H9 (cell line): ENCODE measurements at regions not wholly inside any gene's neighbourhood (a gene's known extent, or its start where the extent isn't known, plus 50 kb on each side); places are given as distances from the start of the nearest gene placed in this dataset.

ENCODE experiments used
- DNase-seq: peaks from one replicate; pipeline ENCODE4 v3.0.0-alpha.2; 2017
- H2AFZ ChIP-seq: one replicate; pipeline ENCODE4 v1.6.1; 2013; ENCODE audit warnings: mild to moderate bottlenecking, low read length, control low read depth, moderate library complexity
- H2AK5ac ChIP-seq: 2 replicates; pipeline ENCODE4 v1.6.1; 2013; ENCODE audit warnings: low read length, control low read depth, mixed read lengths; ENCODE audit not compliant: insufficient read length
- H2BK120ac ChIP-seq: one replicate; pipeline ENCODE4 v1.6.1; 2013; ENCODE audit warnings: low read depth, mild to moderate bottlenecking, low read length, control low read depth, inconsistent platforms; ENCODE audit not compliant: poor library complexity, severe bottlenecking
- H2BK12ac ChIP-seq: 2 replicates; pipeline ENCODE4 v1.6.1; 2013; ENCODE audit warnings: low read length, control low read depth, mixed read lengths, low read depth; ENCODE audit not compliant: insufficient read length
- H2BK15ac ChIP-seq: 2 replicates; pipeline ENCODE4 v1.6.1; 2013; ENCODE audit warnings: low read depth, low read length, control low read depth
- H2BK20ac ChIP-seq: one replicate; pipeline ENCODE4 v1.6.1; 2013; ENCODE audit warnings: low read depth, mild to moderate bottlenecking, low read length, control low read depth, inconsistent platforms; ENCODE audit not compliant: poor library complexity, severe bottlenecking
- H2BK5ac ChIP-seq: 2 replicates; pipeline ENCODE4 v1.6.1; 2013; ENCODE audit warnings: low read length, control low read depth, mixed read lengths; ENCODE audit not compliant: insufficient read length
- H3K14ac ChIP-seq: 2 replicates; pipeline ENCODE4 v1.6.1; 2013; ENCODE audit warnings: low read length, control low read depth; ENCODE audit not compliant: insufficient read depth
- H3K18ac ChIP-seq: 2 replicates; pipeline ENCODE4 v1.6.1; 2013; ENCODE audit warnings: low read depth, mild to moderate bottlenecking, mixed read lengths, low read length, control low read depth; ENCODE audit not compliant: insufficient read length
- H3K23ac ChIP-seq: 2 replicates; pipeline ENCODE4 v1.6.1; 2013; ENCODE audit warnings: low read length, control low read depth, mixed read lengths, low read depth; ENCODE audit not compliant: insufficient read length
- H3K23me2 ChIP-seq: 2 replicates; pipeline ENCODE4 v1.6.1; 2013; ENCODE audit warnings: low read depth, mild to moderate bottlenecking, mixed read lengths, low read length, control low read depth; ENCODE audit not compliant: insufficient read length, poor library complexity, severe bottlenecking
- H3K27ac ChIP-seq: 2 replicates; pipeline ENCODE4 v1.5.1; 2013; ENCODE audit warnings: low read length, control low read depth, mixed read lengths, low read depth; ENCODE audit not compliant: insufficient read length
- H3K27me3 ChIP-seq: 2 replicates; pipeline ENCODE4 v1.6.1; 2013; ENCODE audit warnings: low read length, control low read depth, inconsistent platforms; ENCODE audit not compliant: insufficient read depth
- H3K4ac ChIP-seq: 2 replicates; pipeline ENCODE4 v1.6.1; 2013; ENCODE audit warnings: low read depth, mild to moderate bottlenecking, control low read depth, inconsistent platforms, low read length, moderate library complexity
- H3K4me1 ChIP-seq: 2 replicates; pipeline ENCODE4 v1.6.1; 2013; ENCODE audit warnings: low read length, control low read depth, inconsistent platforms; ENCODE audit not compliant: insufficient read depth
- H3K4me2 ChIP-seq: 2 replicates; pipeline ENCODE4 v1.6.1; 2013; ENCODE audit warnings: low read length, control low read depth, mixed read lengths; ENCODE audit not compliant: insufficient read length, insufficient read depth
- H3K56ac ChIP-seq: 2 replicates; pipeline ENCODE4 v1.6.1; 2013; ENCODE audit warnings: low read depth, mild to moderate bottlenecking, mixed read lengths, low read length, control low read depth; ENCODE audit not compliant: insufficient read length
- H3K79me1 ChIP-seq: 2 replicates; pipeline ENCODE4 v1.6.1; 2013; ENCODE audit warnings: low read depth, mild to moderate bottlenecking, moderate library complexity, low read length, control low read depth, inconsistent platforms; ENCODE audit not compliant: insufficient read depth, poor library complexity, severe bottlenecking
- H3K79me2 ChIP-seq: 2 replicates; pipeline ENCODE4 v1.6.1; 2013; ENCODE audit warnings: low read length, control low read depth, inconsistent platforms; ENCODE audit not compliant: insufficient read depth
- H3K9ac ChIP-seq: 2 replicates; pipeline ENCODE4 v1.6.1; 2013; ENCODE audit warnings: low read length, control low read depth, mixed read lengths; ENCODE audit not compliant: insufficient read length; ENCODE audit errors: extremely low read depth
- H3K9me3 ChIP-seq: one replicate; pipeline ENCODE4 v1.6.1; 2013; ENCODE audit warnings: low read depth, low read length, inconsistent platforms; ENCODE audit not compliant: control insufficient read depth
- H3T11ph ChIP-seq: one replicate; pipeline ENCODE4 v1.6.1; 2013; ENCODE audit warnings: mild to moderate bottlenecking, low read length, control low read depth, inconsistent platforms
- H4K20me1 ChIP-seq: one replicate; pipeline ENCODE4 v1.6.1; 2013; ENCODE audit not compliant: control insufficient read depth, insufficient read length, insufficient read depth
- H4K5ac ChIP-seq: 2 replicates; pipeline ENCODE4 v1.6.1; 2013; ENCODE audit warnings: low read depth, mild to moderate bottlenecking, mixed read lengths, low read length, control low read depth; ENCODE audit not compliant: insufficient read length
- H4K8ac ChIP-seq: replicated peaks from 2 replicates; pipeline ENCODE4 v1.6.1; 2013; ENCODE audit warnings: low read length, control low read depth, mixed read lengths, low read depth; ENCODE audit not compliant: insufficient read length
- H4K91ac ChIP-seq: 2 replicates; pipeline ENCODE4 v1.6.1; 2013; ENCODE audit warnings: low read depth, mild to moderate bottlenecking, moderate library complexity, mixed read lengths, low read length, control low read depth; ENCODE audit not compliant: insufficient read length
- H3K27ac Mint-ChIP-seq, 3 experiments: 2 replicates in 2 of 3; 3 replicates in 1 of 3; pipeline ENCODE4 v1.8.0; 2020 to 2021; ENCODE audit warnings: mixed read lengths in 3 of 3, mild to moderate bottlenecking in 1 of 3, moderate library complexity in 1 of 3
- H3K27me3 Mint-ChIP-seq: 2 replicates; pipeline ENCODE4 v1.8.0; 2021; ENCODE audit warnings: low read depth, mild to moderate bottlenecking, moderate library complexity, mixed read lengths
- H3K36me3 Mint-ChIP-seq, 3 experiments: 2 replicates in 2 of 3; 3 replicates in 1 of 3; pipeline ENCODE4 v1.8.0; 2020 to 2021; ENCODE audit warnings: low read depth in 3 of 3, mixed read lengths in 3 of 3; ENCODE audit not compliant: insufficient read depth in 1 of 3
- H3K4me1 Mint-ChIP-seq, 2 experiments: 2 replicates each; pipeline ENCODE4 v1.8.0; 2020; ENCODE audit warnings: mixed read lengths in 2 of 2
- H3K4me3 Mint-ChIP-seq, 2 experiments: 2 replicates in 1 of 2; 3 replicates in 1 of 2; pipeline ENCODE4 v1.8.0; 2020 to 2021; ENCODE audit warnings: mild to moderate bottlenecking in 2 of 2, mixed read lengths in 2 of 2, moderate library complexity in 1 of 2
- H3K9me3 Mint-ChIP-seq, 2 experiments: 2 replicates in 1 of 2; 3 replicates in 1 of 2; pipeline ENCODE4 v1.8.0; 2020; ENCODE audit warnings: mild to moderate bottlenecking in 2 of 2, mixed read lengths in 2 of 2, moderate library complexity in 1 of 2
- CTCF ChIP-seq: fragments of 200-600 bp; sonication (generic); conservative IDR thresholded peaks from 3 replicates; pipeline ENCODE4 v1.8.0; 2021; ENCODE audit warnings: antibody characterized with exemption, mild to moderate bottlenecking
- WGBS: extraction: QIAGEN DNeasy Blood & Tissue Kit; methylation state at CpG from one replicate; pipeline ENCODE4 v1.1.7; 2013; ENCODE audit warnings: missing lambda C conversion rate, low lambda C conversion rate, mixed read lengths; ENCODE audit not compliant: insufficient read length; ENCODE audit errors: extremely low coverage; 5-methylcytosine and 5-hydroxymethylcytosine counted together

GRCh38 chr10:21458126-21458871, 67.2 kb downstream of the SKIDA1 start:
- Histone ChIP-seq H3K27ac (no peak overlapping the region), H2BK20ac (no peak overlapping the region), H3K27me3 (no peaks in the 10 kb centered on the region), H3K9ac (no peak overlapping the region), H2BK15ac (no peak overlapping the region), H2BK12ac (no peak overlapping the region), H3K4ac (no peak overlapping the region), H4K20me1 (no peaks in the 10 kb centered on the region), H4K5ac (no peak overlapping the region), H4K8ac (no peak overlapping the region), H3K23me2 (no peaks in the 10 kb centered on the region), H3K4me2 (no peak overlapping the region), H2AK5ac (no peak overlapping the region), H3K9me3 (no peaks in the 10 kb centered on the region), H3K79me1 (no peaks in the 10 kb centered on the region), H2BK5ac (no peak overlapping the region), H4K91ac (no peak overlapping the region), H3K56ac (no peak overlapping the region), H3K23ac (no peak overlapping the region), H3K79me2 (no peaks in the 10 kb centered on the region), H2BK120ac (no peak overlapping the region), H2AFZ (no peak overlapping the region), H3K4me1 (no peaks in the 10 kb centered on the region), H3K18ac (no peak overlapping the region), H3T11ph (no peak overlapping the region), H3K14ac (no peak overlapping the region)
- Mint-ChIP-seq H3K4me1 (no peaks in the 10 kb centered on the region), H3K27me3 (no peaks in the 10 kb centered on the region), H3K9me3 (no peaks in the 10 kb centered on the region; a peak in 1 of 5 replicates), H3K36me3 (peaks cover 0 to 4% (median 0%) of the 10 kb centered on the region in 3 experiments; a peak in 1 of 7 replicates), H3K4me3 (no peak overlapping the region), H3K27ac (no peak overlapping the region)
- WGBS, result no CpG with 5 or more reads among the region's 5 CpGs
- no peak for DNase-seq
- no peak for TF ChIP-seq CTCF
